Stimulated activated CD4-positive, alpha-beta T cell treated with anti-CD3 and anti-CD28 coated beads, Interleukin-1b, Interleukin-23, amount 100 ng/mL, for 1 hour (primary cell): ENCODE measurements at regions not wholly inside any gene's neighbourhood (a gene's known extent, or its start where the extent isn't known, plus 50 kb on each side); places are given as distances from the start of the nearest gene placed in this dataset.

ENCODE experiments used
- DNase-seq, 2 donors: peaks; one replicate each; pipeline ENCODE4 v3.0.0-alpha.2; 2020; ENCODE audit warnings: low read depth in 2 of 2

GRCh38 chr11:116166573-116167465, 606.0 kb downstream of the BUD13 start:
- no peak for DNase-seq

- DNase-seq, result no peak
Observed at GRCh38 chr11:116164843-116165242, 607.9 kb downstream of the BUD13 start.

- DNase-seq, result no peak
Observed at GRCh38 chr11:116162886-116163230, 609.9 kb downstream of the BUD13 start.

GRCh38 chr11:116162086-116162885, 610.5 kb downstream of the BUD13 start:
- DNase-seq, result no peak

- DNase-seq, result no peak
Observed at GRCh38 chr11:116148645-116149044, 624.1 kb downstream of the BUD13 start.

- DNase-seq, result no peak
Observed at GRCh38 chr11:116148056-116148455, 624.7 kb downstream of the BUD13 start.

GRCh38 chr11:116145187-116145865, 627.5 kb downstream of the BUD13 start:
- DNase-seq, result no peak

- DNase-seq, result no peak
Observed at GRCh38 chr11:116144387-116144958, 628.3 kb downstream of the BUD13 start.

- DNase-seq, result no peak
Observed at GRCh38 chr11:116138280-116138679, 634.1 kb upstream of the CADM1 start.

GRCh38 chr11:116137753-116138152, 633.5 kb upstream of the CADM1 start:
- DNase-seq, result no peak

GRCh38 chr11:116136987-116137674, 632.9 kb upstream of the CADM1 start:
- DNase-seq, result no peak

- no peak for DNase-seq
Observed at GRCh38 chr11:116135891-116136290, 631.7 kb upstream of the CADM1 start.

- DNase-seq, result no peak
Observed at GRCh38 chr11:116134450-116134849, 630.2 kb upstream of the CADM1 start.

- DNase-seq, result no peak
Observed at GRCh38 chr11:116132273-116132978, 628.2 kb upstream of the CADM1 start.

GRCh38 chr11:116130122-116130521, 625.9 kb upstream of the CADM1 start:
- no peak for DNase-seq

GRCh38 chr11:116129456-116129855, 625.2 kb upstream of the CADM1 start:
- no peak for DNase-seq

- no peak for DNase-seq
Observed at GRCh38 chr11:116126562-116126961, 622.3 kb upstream of the CADM1 start.

GRCh38 chr11:116124922-116125714, 620.9 kb upstream of the CADM1 start:
- no peak for DNase-seq

GRCh38 chr11:116123739-116124138, 619.5 kb upstream of the CADM1 start:
- DNase-seq, result no peak
